Endothelial cell of umbilical vein (primary cell): ENCODE measurements at regions not wholly inside any gene's neighbourhood (a gene's known extent, or its start where the extent isn't known, plus 50 kb on each side); places are given as distances from the start of the nearest gene placed in this dataset.

Experiments
- CTCF ChIP-seq, 2 donors: IDR thresholded peaks; 1 replicate in 1 of 2; 2 replicates in 1 of 2; pipeline ENCODE4 v1.5.1; 2011; ENCODE audit warnings: low read length in 2 of 2, mild to moderate bottlenecking in 2 of 2, moderate library complexity in 2 of 2, control low read depth in 1 of 2, inconsistent platforms in 1 of 2, low read depth in 1 of 2; ENCODE audit not compliant: insufficient read depth in 1 of 2; ENCODE audit errors: extremely low read depth in 1 of 2
- EZH2 ChIP-seq: IDR thresholded peaks from 2 replicates; pipeline ENCODE4 v1.6.1; 2012; ENCODE audit warnings: borderline replicate concordance, low read depth, mild to moderate bottlenecking, moderate library complexity, low read length, inconsistent platforms; ENCODE audit not compliant: severe bottlenecking
- POLR2A ChIP-seq: IDR thresholded peaks from 2 replicates; pipeline ENCODE4 v1.6.1; 2012; ENCODE audit warnings: low read depth, mild to moderate bottlenecking, control low read depth, low read length

GRCh38 chr2:37767959-37768925 lies 96.8 kb upstream of the CDC42EP3 start:
- TF ChIP-seq POLR2A: no peak
- no peak for TF ChIP-seq EZH2
- no peak for TF ChIP-seq CTCF (IDR thresholded peaks at IDR 0.05; ENCODE audit: extremely low read depth in 1 of 2, insufficient read depth in 1 of 2, low read depth in 1 of 2, low read length in 2 of 2)
